K562 (cell line): ENCODE measurements at regions not wholly inside any gene's neighbourhood (a gene's known extent, or its start where the extent isn't known, plus 50 kb on each side); places are given as distances from the start of the nearest gene placed in this dataset.
A peak's percentile ranks its signal among the peaks of the same experiment; 100 is the strongest.

ENCODE experiments used
- CXXC5 ChIP-seq: fragments of 250-450 bp; sonication (Bioruptor Pico); IDR thresholded peaks from 2 replicates; pipeline ENCODE4 v1.8.0; 2022; ENCODE audit warnings: inconsistent platforms, mild to moderate bottlenecking, moderate library complexity
- DEAF1 ChIP-seq: fragments of 450-650 bp; formaldehyde crosslinking; IDR thresholded peaks from 2 replicates; pipeline ENCODE4 v1.4.0; 2020; ENCODE audit warnings: mild to moderate bottlenecking, moderate library complexity
- MEF2A ChIP-seq: IDR thresholded peaks from 2 replicates; pipeline ENCODE4 v1.6.1; 2011; ENCODE audit warnings: low read depth, mild to moderate bottlenecking, low read length, moderate library complexity; ENCODE audit not compliant: control insufficient read depth
- SMC3 ChIP-seq: conservative IDR thresholded peaks from 2 replicates; pipeline ENCODE4 v1.6.1; 2011; ENCODE audit warnings: low read depth, low read length, improper control_type of control experiment; ENCODE audit not compliant: insufficient read depth
- TCF7L2 ChIP-seq: fragments of 150-350 bp; IDR thresholded peaks from 2 replicates; pipeline ENCODE4 v1.6.1; 2016; ENCODE audit warnings: low read depth, mild to moderate bottlenecking, low read length, moderate library complexity
- ZHX1 ChIP-seq: fragments of 150-350 bp; conservative IDR thresholded peaks from 2 replicates; pipeline ENCODE4 v1.6.1; 2014; ENCODE audit warnings: low read length
- ZNF561 ChIP-seq: fragments of 450-650 bp; formaldehyde crosslinking; conservative IDR thresholded peaks from 2 replicates; pipeline ENCODE4 v1.4.0; 2020; ENCODE audit warnings: mild to moderate bottlenecking, moderate library complexity
- TF ChIP-seq, protein P1 (sequence below): fragments of 450-650 bp; formaldehyde crosslinking; IDR thresholded peaks from 2 replicates; pipeline ENCODE4 v1.4.0; 2022; ENCODE audit warnings: missing genetic modification characterization
- TF ChIP-seq, protein P2 (sequence below): fragments of 450-650 bp; formaldehyde crosslinking; IDR thresholded peaks from 2 replicates; pipeline ENCODE4 v1.4.0; 2020; ENCODE audit warnings: mild to moderate bottlenecking, moderate library complexity

GRCh38 chr1:67896826-67897225, 63.6 kb upstream of the GNG12 start (continued):
- TF ChIP-seq, protein P1, sequence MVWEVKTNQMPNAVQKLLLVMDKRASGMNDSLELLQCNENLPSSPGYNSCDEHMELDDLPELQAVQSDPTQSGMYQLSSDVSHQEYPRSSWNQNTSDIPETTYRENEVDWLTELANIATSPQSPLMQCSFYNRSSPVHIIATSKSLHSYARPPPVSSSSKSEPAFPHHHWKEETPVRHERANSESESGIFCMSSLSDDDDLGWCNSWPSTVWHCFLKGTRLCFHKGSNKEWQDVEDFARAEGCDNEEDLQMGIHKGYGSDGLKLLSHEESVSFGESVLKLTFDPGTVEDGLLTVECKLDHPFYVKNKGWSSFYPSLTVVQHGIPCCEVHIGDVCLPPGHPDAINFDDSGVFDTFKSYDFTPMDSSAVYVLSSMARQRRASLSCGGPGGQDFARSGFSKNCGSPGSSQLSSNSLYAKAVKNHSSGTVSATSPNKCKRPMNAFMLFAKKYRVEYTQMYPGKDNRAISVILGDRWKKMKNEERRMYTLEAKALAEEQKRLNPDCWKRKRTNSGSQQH (CRISPR knock-in tag), result peak; percentile 26; the same call in 1 of the 2 replicates
- TF ChIP-seq, protein P2, sequence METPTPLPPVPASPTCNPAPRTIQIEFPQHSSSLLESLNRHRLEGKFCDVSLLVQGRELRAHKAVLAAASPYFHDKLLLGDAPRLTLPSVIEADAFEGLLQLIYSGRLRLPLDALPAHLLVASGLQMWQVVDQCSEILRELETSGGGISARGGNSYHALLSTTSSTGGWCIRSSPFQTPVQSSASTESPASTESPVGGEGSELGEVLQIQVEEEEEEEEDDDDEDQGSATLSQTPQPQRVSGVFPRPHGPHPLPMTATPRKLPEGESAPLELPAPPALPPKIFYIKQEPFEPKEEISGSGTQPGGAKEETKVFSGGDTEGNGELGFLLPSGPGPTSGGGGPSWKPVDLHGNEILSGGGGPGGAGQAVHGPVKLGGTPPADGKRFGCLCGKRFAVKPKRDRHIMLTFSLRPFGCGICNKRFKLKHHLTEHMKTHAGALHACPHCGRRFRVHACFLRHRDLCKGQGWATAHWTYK (CRISPR knock-in tag), result peak; percentile 65; the same call in 1 of the 2 replicates
- TF ChIP-seq CXXC5 (CRISPR knock-in tag), result peak; percentile 14; the same call in 1 of the 2 replicates
- TF ChIP-seq ZHX1, result no peak
- TF ChIP-seq DEAF1 (CRISPR knock-in tag), result 0 out of 2 replicates have a peak, but pooled peaks have one; percentile 16
- no peak for TF ChIP-seq TCF7L2
- TF ChIP-seq MEF2A, result no peak
- 0 out of 2 replicates have a peak, but pooled peaks have one; percentile 37 for TF ChIP-seq ZNF561 (CRISPR knock-in tag)
- TF ChIP-seq SMC3, result no peak
